Hepatocyte (in vitro differentiated cells): ENCODE measurements at regions not wholly inside any gene's neighbourhood (a gene's known extent, or its start where the extent isn't known, plus 50 kb on each side); places are given as distances from the start of the nearest gene placed in this dataset.

ENCODE experiments used
- EZH2 ChIP-seq: fragments of 200-600 bp; sonication (generic); IDR thresholded peaks from 2 replicates; pipeline ENCODE4 v1.6.1; 2016; ENCODE audit warnings: antibody characterized with exemption, mild to moderate bottlenecking, borderline replicate concordance
- EZH2phosphoT487 ChIP-seq: fragments of 200-600 bp; sonication (generic); IDR thresholded peaks from one replicate; pipeline ENCODE4 v1.6.1; 2018; ENCODE audit warnings: antibody characterized with exemption, mild to moderate bottlenecking, low read depth, moderate library complexity; ENCODE audit not compliant: unreplicated experiment, severe bottlenecking
- TF ChIP-seq, protein P1 (sequence below): fragments of 200-600 bp; sonication (generic); IDR thresholded peaks from 2 replicates; pipeline ENCODE4 v1.5.1; 2016; ENCODE audit warnings: antibody characterized with exemption, mild to moderate bottlenecking; ENCODE audit not compliant: poor library complexity

- no peak for TF ChIP-seq EZH2
- TF ChIP-seq, protein P1, sequence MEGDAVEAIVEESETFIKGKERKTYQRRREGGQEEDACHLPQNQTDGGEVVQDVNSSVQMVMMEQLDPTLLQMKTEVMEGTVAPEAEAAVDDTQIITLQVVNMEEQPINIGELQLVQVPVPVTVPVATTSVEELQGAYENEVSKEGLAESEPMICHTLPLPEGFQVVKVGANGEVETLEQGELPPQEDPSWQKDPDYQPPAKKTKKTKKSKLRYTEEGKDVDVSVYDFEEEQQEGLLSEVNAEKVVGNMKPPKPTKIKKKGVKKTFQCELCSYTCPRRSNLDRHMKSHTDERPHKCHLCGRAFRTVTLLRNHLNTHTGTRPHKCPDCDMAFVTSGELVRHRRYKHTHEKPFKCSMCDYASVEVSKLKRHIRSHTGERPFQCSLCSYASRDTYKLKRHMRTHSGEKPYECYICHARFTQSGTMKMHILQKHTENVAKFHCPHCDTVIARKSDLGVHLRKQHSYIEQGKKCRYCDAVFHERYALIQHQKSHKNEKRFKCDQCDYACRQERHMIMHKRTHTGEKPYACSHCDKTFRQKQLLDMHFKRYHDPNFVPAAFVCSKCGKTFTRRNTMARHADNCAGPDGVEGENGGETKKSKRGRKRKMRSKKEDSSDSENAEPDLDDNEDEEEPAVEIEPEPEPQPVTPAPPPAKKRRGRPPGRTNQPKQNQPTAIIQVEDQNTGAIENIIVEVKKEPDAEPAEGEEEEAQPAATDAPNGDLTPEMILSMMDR: no peak
- no peak for TF ChIP-seq EZH2phosphoT487
Measured at GRCh38 chr12:70069221-70070105, 173.8 kb upstream of the CNOT2 start.
